LNCaP clone FGC (cell line): ENCODE measurements at regions not wholly inside any gene's neighbourhood (a gene's known extent, or its start where the extent isn't known, plus 50 kb on each side); places are given as distances from the start of the nearest gene placed in this dataset.

Experiments
- DNase-seq: peaks from one replicate; pipeline ENCODE4 v3.0.0-alpha.2; 2011; ENCODE audit warnings: low read depth
- H3K4me3 ChIP-seq: 2 replicates; pipeline ENCODE4 v1.5.1; 2011; ENCODE audit warnings: mild to moderate bottlenecking, low read depth, low read length, control low read depth
- CTCF ChIP-seq: IDR thresholded peaks from 2 replicates; pipeline ENCODE4 v1.5.1; 2012; ENCODE audit warnings: mild to moderate bottlenecking; ENCODE audit not compliant: control insufficient read depth, insufficient read depth; ENCODE audit errors: extremely low read depth

GRCh38 chr6:170086639-170087420 is 204.0 kb downstream of the DLL1 start:
- no peak for TF ChIP-seq CTCF
- H3K4me3 ChIP-seq: no peak overlapping the region
- no peak for DNase-seq

DNA sequence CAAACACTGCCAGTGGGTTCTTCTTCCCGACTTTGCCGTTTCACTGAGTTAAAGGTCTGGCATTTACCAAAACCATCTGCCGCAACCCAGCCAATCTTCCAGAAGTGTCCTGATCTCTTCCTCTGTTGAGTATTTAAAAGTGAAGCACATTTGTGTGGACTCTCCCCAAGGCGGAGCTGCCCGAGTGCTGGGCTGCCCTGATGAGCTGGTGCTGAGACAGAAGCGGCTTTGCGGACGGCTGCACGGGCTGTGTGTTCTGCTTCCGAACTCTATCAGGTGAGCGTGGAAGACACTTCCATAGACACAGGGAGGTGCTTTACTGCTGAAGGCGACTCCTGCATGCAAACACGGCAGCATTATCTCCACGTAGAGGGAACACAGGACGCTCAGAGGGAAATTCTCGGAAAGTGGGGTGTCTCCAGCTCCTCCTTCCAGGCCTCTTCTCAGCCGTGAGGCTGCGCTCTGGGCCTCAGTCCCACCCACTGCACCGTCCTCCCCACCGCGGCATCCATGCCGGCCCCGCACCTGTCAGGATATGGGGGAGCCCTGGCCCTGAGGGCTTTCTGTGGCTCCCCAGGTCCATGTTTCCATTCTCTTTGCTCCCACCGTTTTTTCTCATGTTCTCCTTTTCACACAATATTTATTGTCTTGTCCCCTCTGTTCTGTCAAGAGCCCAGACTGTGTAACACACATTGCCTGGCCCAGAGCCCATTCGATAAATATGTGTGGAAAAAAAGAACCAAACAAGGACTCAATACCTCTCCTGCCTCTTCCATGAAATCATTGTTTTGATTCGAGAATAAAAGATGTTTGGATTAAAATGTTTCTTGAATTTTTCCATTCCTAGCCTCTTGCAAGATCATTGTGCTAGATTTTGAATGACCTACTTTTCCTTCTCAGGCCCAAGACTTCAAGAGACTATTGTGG is 205.1 kb downstream of the DLL1 start:
- DNase-seq: no peak
- H3K4me3 ChIP-seq: no peak overlapping the region

DNA sequence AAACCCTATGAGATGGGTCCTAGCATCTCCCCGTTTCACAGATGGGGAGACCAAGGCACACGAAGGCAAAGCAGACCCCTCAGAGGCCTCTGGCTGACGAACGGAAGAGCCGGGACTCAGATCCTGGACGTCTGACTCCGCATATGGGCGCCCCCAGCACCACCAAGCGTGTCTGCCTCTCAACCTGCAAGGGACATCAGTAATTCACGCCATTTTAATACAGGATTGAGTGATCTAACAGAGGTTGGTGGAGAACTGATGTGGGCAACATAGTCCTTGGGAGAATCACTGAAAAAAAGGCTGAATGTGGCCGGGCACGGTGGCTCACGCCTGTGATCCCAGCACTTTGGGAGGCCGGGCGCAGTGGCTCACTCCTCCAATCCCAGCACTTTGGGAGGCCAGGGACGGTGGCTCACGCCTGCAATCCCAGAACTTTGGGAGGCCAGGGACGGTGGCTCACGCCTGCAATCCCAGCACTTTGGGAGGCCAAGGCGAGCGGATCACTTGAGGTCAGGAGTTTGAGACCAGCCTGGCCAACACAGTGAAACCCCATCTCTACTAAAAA is 206.6 kb downstream of the DLL1 start:
- DNase-seq: no peak
- TF ChIP-seq CTCF: no peak
- H3K4me3 ChIP-seq: no peak overlapping the region

More for the DNA sequence above, 205.1 kb downstream of the DLL1 start:
- no peak for TF ChIP-seq CTCF

- no peak overlapping the region for H3K4me3 ChIP-seq
- no peak for DNase-seq
- TF ChIP-seq CTCF: no peak
These were observed 207.4 kb downstream of the DLL1 start for GRCh38 chr6:170083236-170084051.

- DNase-seq: no peak
These were observed 208.2 kb downstream of the DLL1 start for GRCh38 chr6:170082531-170083187.

More at GRCh38 chr6:170082531-170083187, 208.2 kb downstream of the DLL1 start:
- no peak overlapping the region for H3K4me3 ChIP-seq
- TF ChIP-seq CTCF: no peak
